ENCODE measurements at regions not wholly inside any gene's neighbourhood (a gene's known extent, or its start where the extent isn't known, plus 50 kb on each side); places are given as distances from the start of the nearest gene placed in this dataset.

DNA sequence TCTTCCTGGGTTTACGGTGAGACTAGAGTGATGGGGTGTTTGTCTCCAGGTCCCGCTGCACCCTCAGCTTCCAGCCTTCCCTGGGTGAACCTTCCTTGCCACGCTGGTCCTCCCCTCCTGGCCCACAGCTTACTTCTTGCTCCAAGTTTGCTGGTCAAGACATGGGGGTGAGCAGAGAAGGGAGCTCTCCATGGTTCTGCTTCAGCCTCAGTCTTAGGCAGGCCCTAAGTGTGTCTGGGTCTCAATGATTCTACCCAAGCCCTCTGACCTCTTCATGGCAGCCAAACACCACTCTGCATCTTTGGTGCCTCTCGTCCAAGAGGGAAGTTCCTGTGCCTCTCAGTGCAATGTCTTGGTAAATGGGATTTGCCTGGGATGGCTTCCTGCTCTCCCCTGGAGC, 356.5 kb upstream of the KLF6 start:
- H3K4me3 ChIP-seq (replicated peaks; ENCODE audit: insufficient read depth, low read length): no peak overlapping the region
- TF ChIP-seq, protein P1, sequence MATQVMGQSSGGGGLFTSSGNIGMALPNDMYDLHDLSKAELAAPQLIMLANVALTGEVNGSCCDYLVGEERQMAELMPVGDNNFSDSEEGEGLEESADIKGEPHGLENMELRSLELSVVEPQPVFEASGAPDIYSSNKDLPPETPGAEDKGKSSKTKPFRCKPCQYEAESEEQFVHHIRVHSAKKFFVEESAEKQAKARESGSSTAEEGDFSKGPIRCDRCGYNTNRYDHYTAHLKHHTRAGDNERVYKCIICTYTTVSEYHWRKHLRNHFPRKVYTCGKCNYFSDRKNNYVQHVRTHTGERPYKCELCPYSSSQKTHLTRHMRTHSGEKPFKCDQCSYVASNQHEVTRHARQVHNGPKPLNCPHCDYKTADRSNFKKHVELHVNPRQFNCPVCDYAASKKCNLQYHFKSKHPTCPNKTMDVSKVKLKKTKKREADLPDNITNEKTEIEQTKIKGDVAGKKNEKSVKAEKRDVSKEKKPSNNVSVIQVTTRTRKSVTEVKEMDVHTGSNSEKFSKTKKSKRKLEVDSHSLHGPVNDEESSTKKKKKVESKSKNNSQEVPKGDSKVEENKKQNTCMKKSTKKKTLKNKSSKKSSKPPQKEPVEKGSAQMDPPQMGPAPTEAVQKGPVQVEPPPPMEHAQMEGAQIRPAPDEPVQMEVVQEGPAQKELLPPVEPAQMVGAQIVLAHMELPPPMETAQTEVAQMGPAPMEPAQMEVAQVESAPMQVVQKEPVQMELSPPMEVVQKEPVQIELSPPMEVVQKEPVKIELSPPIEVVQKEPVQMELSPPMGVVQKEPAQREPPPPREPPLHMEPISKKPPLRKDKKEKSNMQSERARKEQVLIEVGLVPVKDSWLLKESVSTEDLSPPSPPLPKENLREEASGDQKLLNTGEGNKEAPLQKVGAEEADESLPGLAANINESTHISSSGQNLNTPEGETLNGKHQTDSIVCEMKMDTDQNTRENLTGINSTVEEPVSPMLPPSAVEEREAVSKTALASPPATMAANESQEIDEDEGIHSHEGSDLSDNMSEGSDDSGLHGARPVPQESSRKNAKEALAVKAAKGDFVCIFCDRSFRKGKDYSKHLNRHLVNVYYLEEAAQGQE (IDR thresholded peaks at IDR 0.05; ENCODE audit: insufficient replicate concordance, low read depth): peak; percentile 90
- TF ChIP-seq SPI1 (IDR thresholded peaks at IDR 0.05; ENCODE audit: borderline replicate concordance, low read depth) (no peak), GABPA (IDR thresholded peaks at IDR 0.05; ENCODE audit: low read depth) (no peak)
- no peaks in the 10 kb centered on the region for H3K27me3 ChIP-seq (ENCODE audit: insufficient read depth, poor library complexity, severe bottlenecking)
- H3K27ac ChIP-seq (replicated peaks): no peak overlapping the region
- DNase-seq (ENCODE audit: low read depth in 1 of 2, low spot score in 1 of 2): no peak

GRCh38 chr10:4138146-4138721, 353.2 kb upstream of the KLF6 start:
- no peak for DNase-seq (ENCODE audit: low read depth in 1 of 2, low spot score in 1 of 2)
- TF ChIP-seq, protein P1 (IDR thresholded peaks at IDR 0.05; ENCODE audit: insufficient replicate concordance, low read depth): no peak
- TF ChIP-seq POLR2AphosphoS5 (IDR thresholded peaks at IDR 0.05; ENCODE audit: low read depth): no peak
- TF ChIP-seq, protein P2, sequence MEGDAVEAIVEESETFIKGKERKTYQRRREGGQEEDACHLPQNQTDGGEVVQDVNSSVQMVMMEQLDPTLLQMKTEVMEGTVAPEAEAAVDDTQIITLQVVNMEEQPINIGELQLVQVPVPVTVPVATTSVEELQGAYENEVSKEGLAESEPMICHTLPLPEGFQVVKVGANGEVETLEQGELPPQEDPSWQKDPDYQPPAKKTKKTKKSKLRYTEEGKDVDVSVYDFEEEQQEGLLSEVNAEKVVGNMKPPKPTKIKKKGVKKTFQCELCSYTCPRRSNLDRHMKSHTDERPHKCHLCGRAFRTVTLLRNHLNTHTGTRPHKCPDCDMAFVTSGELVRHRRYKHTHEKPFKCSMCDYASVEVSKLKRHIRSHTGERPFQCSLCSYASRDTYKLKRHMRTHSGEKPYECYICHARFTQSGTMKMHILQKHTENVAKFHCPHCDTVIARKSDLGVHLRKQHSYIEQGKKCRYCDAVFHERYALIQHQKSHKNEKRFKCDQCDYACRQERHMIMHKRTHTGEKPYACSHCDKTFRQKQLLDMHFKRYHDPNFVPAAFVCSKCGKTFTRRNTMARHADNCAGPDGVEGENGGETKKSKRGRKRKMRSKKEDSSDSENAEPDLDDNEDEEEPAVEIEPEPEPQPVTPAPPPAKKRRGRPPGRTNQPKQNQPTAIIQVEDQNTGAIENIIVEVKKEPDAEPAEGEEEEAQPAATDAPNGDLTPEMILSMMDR (IDR thresholded peaks at IDR 0.05; ENCODE audit: insufficient read depth, low read length): no peak
- TF ChIP-seq SPI1 (IDR thresholded peaks at IDR 0.05; ENCODE audit: borderline replicate concordance, low read depth): no peak
- no peak for TF ChIP-seq GABPA (IDR thresholded peaks at IDR 0.05; ENCODE audit: low read depth)
- Histone ChIP-seq H3K4me3 (replicated peaks; ENCODE audit: insufficient read depth, low read length) (no peak overlapping the region), H3K27me3 (ENCODE audit: insufficient read depth, poor library complexity, severe bottlenecking) (no peaks in the 10 kb centered on the region), H3K27ac (replicated peaks) (no peak overlapping the region)

GRCh38 chr10:4137299-4137698, 352.3 kb upstream of the KLF6 start:
- H3K27ac ChIP-seq (replicated peaks): no peak overlapping the region
- H3K27me3 ChIP-seq (ENCODE audit: insufficient read depth, poor library complexity, severe bottlenecking): no peaks in the 10 kb centered on the region
- H3K4me3 ChIP-seq (replicated peaks; ENCODE audit: insufficient read depth, low read length): no peak overlapping the region
- DNase-seq (ENCODE audit: low read depth in 1 of 2, low spot score in 1 of 2): no peak
- no peak for TF ChIP-seq GABPA (IDR thresholded peaks at IDR 0.05; ENCODE audit: low read depth)
- TF ChIP-seq, protein P1 (IDR thresholded peaks at IDR 0.05; ENCODE audit: insufficient replicate concordance, low read depth): no peak
- TF ChIP-seq, protein P2 (IDR thresholded peaks at IDR 0.05; ENCODE audit: insufficient read depth, low read length): no peak
- TF ChIP-seq POLR2AphosphoS5 (IDR thresholded peaks at IDR 0.05; ENCODE audit: low read depth): no peak
- TF ChIP-seq SPI1 (IDR thresholded peaks at IDR 0.05; ENCODE audit: borderline replicate concordance, low read depth): no peak
